GM18951 (cell line): ENCODE measurements at regions not wholly inside any gene's neighbourhood (a gene's known extent, or its start where the extent isn't known, plus 50 kb on each side); places are given as distances from the start of the nearest gene placed in this dataset.

Source experiments
- POLR2A ChIP-seq: IDR thresholded peaks from 4 replicates; pipeline ENCODE4 v1.6.1; 2011; ENCODE audit warnings: mild to moderate bottlenecking; ENCODE audit not compliant: insufficient read length, insufficient read depth; ENCODE audit errors: extremely low read depth
- in situ Hi-C: fragments of 300-500 bp; cut with MboI; formaldehyde crosslinking; loops from one replicate; pipeline ENCODE4 v1.12.0; 2022; ENCODE audit warnings: low sequenced_read_pairs, mixed read lengths, inconsistent platforms; ENCODE audit not compliant: unreplicated experiment

DNA sequence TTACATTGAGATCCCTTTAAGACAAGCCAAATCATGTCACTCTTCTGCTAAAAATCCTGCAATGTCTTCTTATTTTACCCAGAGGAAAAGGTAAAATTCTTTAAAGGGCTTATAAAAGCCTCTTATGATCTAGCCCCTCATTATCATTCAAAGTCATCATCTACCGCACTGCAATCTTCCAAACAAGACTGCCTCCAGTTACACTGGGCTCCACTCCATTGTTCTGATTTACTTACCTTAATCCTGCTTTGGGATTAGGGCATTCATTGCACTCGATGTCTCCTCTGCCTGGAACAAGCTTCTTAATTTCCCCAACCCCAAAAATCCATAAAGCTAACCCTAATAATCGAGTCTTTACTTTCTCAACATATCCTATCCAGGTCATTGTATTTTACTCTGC, 269.1 kb downstream of the PCDH18 start:
- in situ Hi-C loops = no loop called here

GRCh38 chr4:137253949-137254348, 278.3 kb downstream of the PCDH18 start:
- no peak for TF ChIP-seq POLR2A
- in situ Hi-C loops = no loop called here

More for the DNA sequence above, 269.1 kb downstream of the PCDH18 start:
- no peak for TF ChIP-seq POLR2A

- no peak for TF ChIP-seq POLR2A
- in situ Hi-C loops = no loop called here
Measured at GRCh38 chr4:137249112-137249511, 283.2 kb downstream of the PCDH18 start.

GRCh38 chr4:137238456-137239162, 293.7 kb downstream of the PCDH18 start:
- no peak for TF ChIP-seq POLR2A
- in situ Hi-C loops = no loop called here

DNA sequence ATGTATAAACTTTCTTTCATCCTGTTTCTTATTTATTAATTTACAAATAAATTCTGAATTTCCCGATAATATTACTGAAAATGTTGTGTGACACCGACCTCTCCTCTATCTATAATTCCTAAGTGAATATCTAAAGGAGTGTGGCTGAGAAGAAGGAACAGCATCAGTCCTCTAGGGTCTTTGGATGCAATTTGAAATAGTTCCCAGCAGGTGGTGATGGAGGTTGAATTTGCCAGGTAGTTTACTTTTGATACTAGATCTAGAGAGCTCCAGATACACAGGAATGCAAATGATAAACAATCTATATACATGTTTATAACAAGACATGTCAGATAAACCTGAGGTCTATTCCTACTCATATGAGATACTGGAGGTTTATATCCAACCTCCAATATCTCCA, 305.4 kb downstream of the PCDH18 start:
- TF ChIP-seq POLR2A = no peak
- in situ Hi-C loops = no loop called here

GRCh38 chr4:137226221-137226620, 306.1 kb downstream of the PCDH18 start:
- no peak for TF ChIP-seq POLR2A
- in situ Hi-C loops = no loop called here

- no peak for TF ChIP-seq POLR2A
- in situ Hi-C loops = no loop called here
Measured at GRCh38 chr4:137213372-137214173, 318.7 kb downstream of the PCDH18 start.

DNA sequence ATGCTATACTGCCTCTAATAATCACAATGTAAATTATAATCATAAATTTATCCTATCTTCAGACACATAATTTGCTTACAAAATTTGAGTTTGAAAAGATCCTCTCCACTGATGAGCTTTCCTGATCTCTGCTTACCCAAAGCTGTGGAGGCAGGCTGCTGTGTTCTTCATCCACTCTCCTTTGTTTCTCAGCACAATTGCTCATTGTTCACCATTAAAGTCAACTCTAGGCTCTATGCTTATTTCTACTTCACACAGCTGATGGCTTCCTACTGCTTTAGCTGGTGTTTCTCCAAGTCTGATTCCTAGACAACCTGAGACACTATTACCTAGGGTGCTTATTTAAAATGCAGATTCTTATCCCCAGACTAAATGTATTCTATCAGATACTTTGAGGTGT, 319.7 kb downstream of the PCDH18 start:
- TF ChIP-seq POLR2A = no peak
- in situ Hi-C loops = no loop called here

- in situ Hi-C loops = no loop called here
- no peak for TF ChIP-seq POLR2A
Measured at GRCh38 chr4:137209240-137209639, 323.1 kb downstream of the PCDH18 start.

GRCh38 chr4:137206781-137207180, 325.5 kb downstream of the PCDH18 start:
- TF ChIP-seq POLR2A = no peak
- in situ Hi-C loops = no loop called here

DNA sequence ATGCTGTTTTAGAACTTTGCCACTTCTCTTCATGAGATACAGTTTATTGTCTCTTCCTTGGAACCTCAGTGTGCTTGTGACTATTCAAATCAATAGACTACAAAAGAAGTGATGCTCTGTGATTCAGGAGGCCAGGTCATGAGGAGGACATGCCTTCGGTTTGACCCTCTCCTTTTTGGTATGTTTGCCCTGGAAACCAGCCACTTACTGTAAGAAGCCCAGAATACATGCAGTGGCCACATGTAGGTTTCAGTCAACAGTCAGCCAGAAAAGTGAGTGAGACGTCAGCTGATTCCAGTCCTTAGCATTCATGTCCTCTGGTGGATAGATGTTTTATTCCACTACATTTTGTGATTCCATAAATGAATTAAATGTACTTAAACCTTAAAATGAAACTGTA, 328.7 kb downstream of the PCDH18 start:
- in situ Hi-C loops = no loop called here
- TF ChIP-seq POLR2A = no peak

- in situ Hi-C loops = no loop called here
- no peak for TF ChIP-seq POLR2A
Measured at GRCh38 chr4:137200322-137200721, 332.0 kb downstream of the PCDH18 start.

- in situ Hi-C loops = no loop called here
- TF ChIP-seq POLR2A = no peak
Measured at GRCh38 chr4:137198791-137199190, 333.5 kb downstream of the PCDH18 start.

- in situ Hi-C loops = no loop called here
- TF ChIP-seq POLR2A = no peak
Measured at GRCh38 chr4:137194670-137195069, 337.6 kb downstream of the PCDH18 start.
